OCI-LY7 (cell line): ENCODE measurements at regions not wholly inside any gene's neighbourhood (a gene's known extent, or its start where the extent isn't known, plus 50 kb on each side); places are given as distances from the start of the nearest gene placed in this dataset.

Experiments
- BruUV-seq: library from RNA; stranded (reverse); fragments of 400-500 nt; replicated peaks from 2 replicates; lab custom pipeline; 2021; lab: Mats Ljungman, UMichigan
- CTCF ChIA-PET: fragments of 300-600 bp; sonication (Branson Sonifier 250); formaldehyde crosslinking; loops from one replicate; lab custom pipeline; 2022; ENCODE audit warnings: antibody characterized with exemption; ENCODE audit not compliant: unreplicated experiment; lab: Charles Lee
- POLR2A ChIA-PET: fragments of 300-600 bp; sonication (Branson Sonifier 250); formaldehyde crosslinking; loops from one replicate; lab custom pipeline; 2022; ENCODE audit warnings: antibody characterized with exemption; lab: Charles Lee
- DNase-seq: peaks from one replicate; pipeline ENCODE4 v3.0.0-alpha.2; 2015; ENCODE audit warnings: low spot score
- H2AFZ ChIP-seq: fragments of 200-600 bp; sonication (generic), shearing (Covaris generic); 2 replicates; pipeline ENCODE4 v1.6.1; 2014; ENCODE audit warnings: mild to moderate bottlenecking, antibody characterized with exemption, low read length, moderate library complexity
- H3K27ac ChIP-seq: fragments of 200-600 bp; sonication (generic); 2 replicates; pipeline ENCODE4 v1.5.1; 2014; ENCODE audit warnings: mixed run types, low read depth, mild to moderate bottlenecking, moderate library complexity, low read length, inconsistent platforms; ENCODE audit not compliant: poor library complexity, severe bottlenecking
- H3K36me3 ChIP-seq: fragments of 200-600 bp; sonication (generic); 2 replicates; pipeline ENCODE4 v1.6.1; 2014; ENCODE audit warnings: mild to moderate bottlenecking, antibody characterized with exemption, low read length, moderate library complexity, mixed read lengths; ENCODE audit not compliant: insufficient read depth
- H3K4me1 ChIP-seq: fragments of 200-600 bp; sonication (generic); 2 replicates; pipeline ENCODE4 v1.5.1; 2014; ENCODE audit warnings: mild to moderate bottlenecking, low read length; ENCODE audit not compliant: insufficient read depth, poor library complexity, severe bottlenecking
- H3K4me2 ChIP-seq: fragments of 200-600 bp; sonication (generic); 2 replicates; pipeline ENCODE4 v1.6.1; 2014; ENCODE audit warnings: mild to moderate bottlenecking, low read length
- H3K4me3 ChIP-seq: fragments of 200-600 bp; sonication (generic); 2 replicates; pipeline ENCODE4 v1.5.1; 2014; ENCODE audit warnings: mild to moderate bottlenecking, low read depth, low read length; ENCODE audit not compliant: poor library complexity, severe bottlenecking
- H3K79me2 ChIP-seq: fragments of 200-600 bp; sonication (generic); 2 replicates; pipeline ENCODE4 v1.6.1; 2016; ENCODE audit warnings: low read depth, mild to moderate bottlenecking, low read length, moderate library complexity, mixed read lengths; ENCODE audit not compliant: insufficient read depth
- H3K9me2 ChIP-seq: fragments of 200-600 bp; sonication (generic); 2 replicates; pipeline ENCODE4 v1.6.1; 2016; ENCODE audit warnings: mild to moderate bottlenecking, low read length, mixed read lengths; ENCODE audit not compliant: insufficient read depth
- H3K9me3 ChIP-seq: fragments of 200-600 bp; sonication (generic); 2 replicates; pipeline ENCODE4 v1.6.1; 2014; ENCODE audit warnings: mild to moderate bottlenecking, mixed run types, low read length, mixed read lengths
- H4K20me1 ChIP-seq: fragments of 200-600 bp; sonication (generic); 2 replicates; pipeline ENCODE4 v1.6.1; 2014; ENCODE audit warnings: mild to moderate bottlenecking, antibody characterized with exemption, low read length, moderate library complexity, mixed read lengths; ENCODE audit not compliant: insufficient read depth
- EZH2phosphoT487 ChIP-seq: fragments of 200-600 bp; sonication (generic); IDR thresholded peaks from 2 replicates; pipeline ENCODE4 v1.6.1; 2018; ENCODE audit warnings: low read depth, borderline replicate concordance, mild to moderate bottlenecking, mixed run types, antibody characterized with exemption, low read length, moderate library complexity, mixed read lengths
- intact Hi-C: fragments of 100-400 bp; cut with micrococcal nuclease; formaldehyde crosslinking; loops from one replicate; pipeline ENCODE4 v1.10.0; 2022; ENCODE audit not compliant: unreplicated experiment
- TF ChIP-seq, protein P1 (sequence below): fragments of 200-600 bp; sonication (generic); conservative IDR thresholded peaks from 2 replicates; pipeline ENCODE4 v1.5.1; 2014; ENCODE audit warnings: mild to moderate bottlenecking, antibody characterized with exemption, low read length, moderate library complexity, mixed read lengths

DNA sequence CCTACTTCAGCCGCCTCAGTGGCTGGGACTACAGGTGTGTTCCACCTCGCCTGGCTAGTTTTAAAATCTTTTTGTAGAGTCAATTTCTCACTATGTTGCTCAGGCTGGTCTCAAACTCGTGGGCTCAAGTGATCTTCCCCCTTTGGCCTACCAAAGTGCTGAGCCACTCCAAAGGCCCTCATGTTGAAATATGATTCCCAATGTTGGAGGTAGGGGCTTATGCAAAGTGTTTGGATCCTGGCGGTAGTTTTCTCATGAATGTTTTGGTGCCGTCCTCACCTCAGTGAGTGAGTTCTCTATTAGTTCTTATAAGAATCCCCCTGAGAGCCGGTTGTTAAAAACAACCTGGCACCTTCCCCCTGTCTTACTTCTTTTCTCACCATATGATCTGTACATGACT is 784.6 kb downstream of the TMTC2 start:
- H3K9me3 ChIP-seq = no peaks in the 10 kb centered on the region
- ChIA-PET CTCF (no interaction called here), POLR2A (no interaction called here)
- H3K79me2 ChIP-seq = no peaks in the 10 kb centered on the region
- TF ChIP-seq, protein P1, sequence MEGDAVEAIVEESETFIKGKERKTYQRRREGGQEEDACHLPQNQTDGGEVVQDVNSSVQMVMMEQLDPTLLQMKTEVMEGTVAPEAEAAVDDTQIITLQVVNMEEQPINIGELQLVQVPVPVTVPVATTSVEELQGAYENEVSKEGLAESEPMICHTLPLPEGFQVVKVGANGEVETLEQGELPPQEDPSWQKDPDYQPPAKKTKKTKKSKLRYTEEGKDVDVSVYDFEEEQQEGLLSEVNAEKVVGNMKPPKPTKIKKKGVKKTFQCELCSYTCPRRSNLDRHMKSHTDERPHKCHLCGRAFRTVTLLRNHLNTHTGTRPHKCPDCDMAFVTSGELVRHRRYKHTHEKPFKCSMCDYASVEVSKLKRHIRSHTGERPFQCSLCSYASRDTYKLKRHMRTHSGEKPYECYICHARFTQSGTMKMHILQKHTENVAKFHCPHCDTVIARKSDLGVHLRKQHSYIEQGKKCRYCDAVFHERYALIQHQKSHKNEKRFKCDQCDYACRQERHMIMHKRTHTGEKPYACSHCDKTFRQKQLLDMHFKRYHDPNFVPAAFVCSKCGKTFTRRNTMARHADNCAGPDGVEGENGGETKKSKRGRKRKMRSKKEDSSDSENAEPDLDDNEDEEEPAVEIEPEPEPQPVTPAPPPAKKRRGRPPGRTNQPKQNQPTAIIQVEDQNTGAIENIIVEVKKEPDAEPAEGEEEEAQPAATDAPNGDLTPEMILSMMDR = no peak
- TF ChIP-seq EZH2phosphoT487 = no peak
- H3K9me2 ChIP-seq = no peaks in the 10 kb centered on the region
- no peak overlapping the region for H3K4me3 ChIP-seq
- H3K4me1 ChIP-seq = no peaks in the 10 kb centered on the region
- no peaks in the 10 kb centered on the region for H4K20me1 ChIP-seq
- H3K27ac ChIP-seq = no peak overlapping the region
- no TSS peak for BruUV-seq
- H3K4me2 ChIP-seq = no peak overlapping the region
- no peak for DNase-seq
- H3K36me3 ChIP-seq = no peaks in the 10 kb centered on the region
- intact Hi-C loops = no loop called here
- H2AFZ ChIP-seq = no peak overlapping the region

DNA sequence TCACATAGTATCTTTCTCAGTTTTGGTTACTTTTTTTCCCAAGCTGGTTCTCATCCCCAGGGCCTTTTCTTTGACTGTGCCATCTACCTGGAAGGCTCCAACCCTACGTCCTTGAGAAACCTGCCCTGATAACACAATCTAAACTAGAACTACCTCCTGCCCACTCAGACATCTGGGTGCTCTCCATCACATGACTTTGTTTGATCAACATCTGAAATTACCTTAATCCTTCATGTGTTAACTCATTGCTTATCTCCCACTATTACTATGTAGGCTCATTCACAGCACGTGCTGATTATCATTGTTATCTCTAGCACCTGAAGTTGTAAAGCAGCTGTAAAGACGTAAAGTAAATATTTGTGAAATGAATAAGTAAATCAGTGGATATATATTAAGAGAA is 784.0 kb downstream of the TMTC2 start:
- H3K9me3 ChIP-seq = no peaks in the 10 kb centered on the region
- no peaks in the 10 kb centered on the region for H3K79me2 ChIP-seq
- POLR2A ChIA-PET = no interaction called here
- H2AFZ ChIP-seq = no peak overlapping the region
- CTCF ChIA-PET = no interaction called here
- no peak overlapping the region for H3K4me2 ChIP-seq
- no TSS peak for BruUV-seq
- DNase-seq = no peak
- no peaks in the 10 kb centered on the region for H3K4me1 ChIP-seq
- no peak overlapping the region for H3K4me3 ChIP-seq
- no peaks in the 10 kb centered on the region for H4K20me1 ChIP-seq
- no peak for TF ChIP-seq EZH2phosphoT487
- TF ChIP-seq, protein P1 = no peak
- H3K36me3 ChIP-seq = no peaks in the 10 kb centered on the region
- H3K9me2 ChIP-seq = no peaks in the 10 kb centered on the region
- H3K27ac ChIP-seq = no peak overlapping the region
- intact Hi-C loops = no loop called here

DNA sequence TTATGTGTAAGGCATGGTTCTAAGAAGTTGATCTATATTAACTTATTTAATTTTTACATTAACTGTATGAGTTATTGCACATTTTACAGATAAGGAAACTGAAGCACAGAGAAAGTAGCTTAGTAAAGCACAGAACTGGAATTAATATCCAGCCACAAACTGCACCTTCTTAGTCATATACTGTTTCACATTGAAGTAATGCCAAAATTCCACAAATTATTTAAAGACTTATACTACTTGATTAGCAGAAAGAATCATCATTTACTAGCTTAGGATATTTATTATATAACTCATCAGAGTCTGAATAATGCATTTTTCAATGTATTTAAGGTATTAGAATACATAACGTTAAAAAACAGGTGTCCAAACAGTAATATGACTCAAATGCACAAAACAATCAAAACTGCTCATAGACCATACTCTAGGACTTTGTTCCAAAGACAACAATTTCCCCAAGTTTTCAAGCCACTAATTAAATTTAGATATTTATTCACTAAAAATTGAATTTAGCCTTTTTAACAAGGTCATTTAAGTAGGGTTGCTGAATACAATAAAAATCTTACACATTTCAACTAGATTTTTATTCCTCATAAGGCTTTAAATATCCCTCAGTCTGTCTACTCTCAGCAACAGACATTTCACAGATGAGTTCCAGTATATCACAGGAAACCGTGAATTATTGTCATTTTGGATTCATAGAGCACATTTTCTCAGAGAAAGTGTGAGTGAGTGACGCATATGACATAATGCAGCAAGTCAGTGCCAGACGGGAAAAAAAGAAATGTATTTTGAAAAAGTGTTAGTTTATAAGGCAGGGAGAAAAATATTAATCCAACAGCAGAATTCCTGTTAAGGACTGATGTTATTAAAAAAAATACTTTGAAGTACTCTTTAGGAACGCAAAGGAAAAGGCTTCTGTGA is 782.5 kb downstream of the TMTC2 start:
- no peaks in the 10 kb centered on the region for H3K9me3 ChIP-seq
- no peaks in the 10 kb centered on the region for H3K9me2 ChIP-seq
- H3K4me3 ChIP-seq = no peak overlapping the region
- no peak overlapping the region for H3K27ac ChIP-seq
- H3K4me1 ChIP-seq = no peaks in the 10 kb centered on the region
- BruUV-seq = no TSS peak
- no peaks in the 10 kb centered on the region for H3K79me2 ChIP-seq
- ChIA-PET CTCF (no interaction called here), POLR2A (no interaction called here)
- H2AFZ ChIP-seq = no peak overlapping the region
- H3K36me3 ChIP-seq = no peaks in the 10 kb centered on the region
- TF ChIP-seq, protein P1 = no peak
- no peak overlapping the region for H3K4me2 ChIP-seq
- no peak for DNase-seq
- no peaks in the 10 kb centered on the region for H4K20me1 ChIP-seq
- intact Hi-C loops = no loop called here
